ENCODE measurements at regions not wholly inside any gene's neighbourhood (a gene's known extent, or its start where the extent isn't known, plus 50 kb on each side); places are given as distances from the start of the nearest gene placed in this dataset.

GRCh38 chr14:95025218-95025617 lies 132.1 kb downstream of the DICER1 start:
- DNase-seq: no peak
- H3K4me1 ChIP-seq: no peaks in the 10 kb centered on the region
- intact Hi-C loops (cut with DNase I): no loop called here
- H3K36me3 ChIP-seq: no peaks in the 10 kb centered on the region
- no peaks in the 10 kb centered on the region for H3K27me3 ChIP-seq
- H3K27ac ChIP-seq: no peak overlapping the region
- no peak for ATAC-seq
- no peak overlapping the region for H3K4me3 ChIP-seq
- TF ChIP-seq CTCF (IDR thresholded peaks at IDR 0.05): no peak
- peaks cover 0 to 4% of the 10 kb centered on the region in 2 donors for H3K9me3 ChIP-seq

- Histone ChIP-seq H3K36me3 (no peaks in the 10 kb centered on the region), H3K27me3 (no peaks in the 10 kb centered on the region), H3K27ac (no peak overlapping the region), H3K4me3 (no peak overlapping the region), H3K4me1 (no peaks in the 10 kb centered on the region), H3K9me3 (no peaks in the 10 kb centered on the region)
- intact Hi-C loops (cut with DNase I): no loop called here
- ATAC-seq: no peak
- TF ChIP-seq CTCF (IDR thresholded peaks at IDR 0.05): no peak
- no peak for DNase-seq
Measured at GRCh38 chr14:95024380-95024779, 132.9 kb downstream of the DICER1 start.

DNA sequence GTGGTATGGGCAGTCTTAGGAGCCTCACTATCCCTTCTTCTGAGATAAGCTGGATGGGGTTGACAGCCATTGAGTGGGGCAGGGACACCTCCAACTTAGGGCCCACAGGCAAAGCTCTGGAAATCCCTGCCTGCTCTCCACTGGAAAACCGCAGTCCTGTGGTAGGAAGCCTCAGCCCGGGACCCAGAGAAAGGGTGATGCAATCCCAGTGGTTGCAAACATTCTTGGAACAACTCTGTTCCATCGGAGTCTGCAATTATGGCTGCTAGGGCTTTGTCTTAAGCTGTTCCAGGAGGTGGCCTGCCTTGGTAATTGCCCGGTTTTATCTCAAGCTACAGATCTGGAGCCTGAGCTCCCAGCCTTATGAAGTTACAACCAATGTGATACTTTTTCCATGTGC lies 133.4 kb downstream of the DICER1 start:
- Histone ChIP-seq H3K27me3 (no peaks in the 10 kb centered on the region), H3K4me3 (no peak overlapping the region), H3K9me3 (no peaks in the 10 kb centered on the region), H3K36me3 (no peaks in the 10 kb centered on the region), H3K27ac (no peak overlapping the region), H3K4me1 (no peaks in the 10 kb centered on the region)
- DNase-seq (no peak), ATAC-seq (peak; percentile 39)
- intact Hi-C loops (cut with DNase I): no loop called here
- TF ChIP-seq CTCF (IDR thresholded peaks at IDR 0.05): no peak

- intact Hi-C loops (cut with DNase I): no loop called here
- DNase-seq: no peak
- no peak overlapping the region for H3K27ac ChIP-seq
- H3K36me3 ChIP-seq: no peaks in the 10 kb centered on the region
- H3K4me1 ChIP-seq: no peaks in the 10 kb centered on the region
- H3K9me3 ChIP-seq: no peaks in the 10 kb centered on the region
- H3K4me3 ChIP-seq: no peak overlapping the region
- ATAC-seq: no peak
- H3K27me3 ChIP-seq: no peaks in the 10 kb centered on the region
- no peak for TF ChIP-seq CTCF (IDR thresholded peaks at IDR 0.05)
Measured at GRCh38 chr14:95023115-95023514, 134.2 kb downstream of the DICER1 start.

- Histone ChIP-seq H3K4me1 (no peaks in the 10 kb centered on the region), H3K27ac (no peak overlapping the region), H3K4me3 (no peak overlapping the region), H3K9me3 (no peaks in the 10 kb centered on the region), H3K36me3 (no peaks in the 10 kb centered on the region), H3K27me3 (no peaks in the 10 kb centered on the region)
- TF ChIP-seq CTCF (IDR thresholded peaks at IDR 0.05): no peak
- intact Hi-C loops (cut with DNase I): no loop called here
- no peak for DNase-seq
- no peak for ATAC-seq
Measured at GRCh38 chr14:95021588-95021987, 135.7 kb downstream of the DICER1 start.

Data from left lung (tissue), 4 donors.